Astrocyte of the spinal cord (primary cell): ENCODE measurements at regions not wholly inside any gene's neighbourhood (a gene's known extent, or its start where the extent isn't known, plus 50 kb on each side); places are given as distances from the start of the nearest gene placed in this dataset.

ENCODE experiments used
- DNase-seq: peaks from one replicate; pipeline ENCODE4 v3.0.0; 2011; ENCODE audit warnings: low read depth, low spot score
- H3K4me3 ChIP-seq: 2 replicates; pipeline ENCODE4 v1.5.1; 2011; ENCODE audit warnings: low read depth, mild to moderate bottlenecking, low read length, moderate library complexity
- CTCF ChIP-seq: IDR thresholded peaks from 2 replicates; pipeline ENCODE4 v1.5.1; 2012; ENCODE audit warnings: low read depth, mild to moderate bottlenecking, low read length, inconsistent platforms
- in situ Hi-C: cut with HindIII; loops from 2 replicates; pipeline ENCODE4 v1.10.0; 2017; ENCODE audit warnings: low sequenced_read_pairs

GRCh38 chr1:238487931-238488330, 597.2 kb upstream of the ZP4 start:
- no peak for TF ChIP-seq CTCF
- no peak overlapping the region for H3K4me3 ChIP-seq
- in situ Hi-C loops: no loop called here
- DNase-seq: no peak

- H3K4me3 ChIP-seq: peak overlapping the region; percentile 56
- no peak for TF ChIP-seq CTCF
- peak; percentile 46 for DNase-seq
- in situ Hi-C loops: no loop called here
Observed at GRCh38 chr1:238485912-238486209, 595.1 kb upstream of the ZP4 start.

GRCh38 chr1:238485057-238485911, 594.6 kb upstream of the ZP4 start:
- H3K4me3 ChIP-seq: peak overlapping the region; percentile 56
- in situ Hi-C loops: no loop called here
- peak; percentile 79 for DNase-seq
- no peak for TF ChIP-seq CTCF

GRCh38 chr1:238484121-238484520, 593.4 kb upstream of the ZP4 start:
- peak overlapping the region; percentile 56 for H3K4me3 ChIP-seq
- in situ Hi-C loops: no loop called here
- TF ChIP-seq CTCF: no peak
- DNase-seq: peak; percentile 12

- no peak for DNase-seq
- TF ChIP-seq CTCF: no peak
- no peak overlapping the region for H3K4me3 ChIP-seq
- in situ Hi-C loops: no loop called here
Observed at GRCh38 chr1:238476841-238477240, 586.1 kb upstream of the ZP4 start.

- H3K4me3 ChIP-seq: no peak overlapping the region
- TF ChIP-seq CTCF: no peak
- DNase-seq: no peak
- in situ Hi-C loops: no loop called here
Observed at GRCh38 chr1:238475712-238476111, 585.0 kb upstream of the ZP4 start.

GRCh38 chr1:238474263-238474662, 583.5 kb upstream of the ZP4 start:
- no peak overlapping the region for H3K4me3 ChIP-seq
- in situ Hi-C loops: no loop called here
- no peak for DNase-seq
- TF ChIP-seq CTCF: no peak
